NCI-H774 (cell line): ENCODE measurements at regions not wholly inside any gene's neighbourhood (a gene's known extent, or its start where the extent isn't known, plus 50 kb on each side); places are given as distances from the start of the nearest gene placed in this dataset.
A peak's percentile ranks its signal among the peaks of the same experiment; 100 is the strongest.
"Not testable (repeated sequence)": the region's sequence is repeated elsewhere in the genome, so short reads cannot be mapped to it uniquely, and the experiment has no call there.

Experiments
- DNase-seq: peaks from one replicate; lab custom pipeline; 2025; lab: John Stamatoyannopoulos, UW

- DNase-seq, result no peak
Measured at GRCh38 chr2:44051593-44052347, 56.0 kb upstream of the LRPPRC start.

DNA sequence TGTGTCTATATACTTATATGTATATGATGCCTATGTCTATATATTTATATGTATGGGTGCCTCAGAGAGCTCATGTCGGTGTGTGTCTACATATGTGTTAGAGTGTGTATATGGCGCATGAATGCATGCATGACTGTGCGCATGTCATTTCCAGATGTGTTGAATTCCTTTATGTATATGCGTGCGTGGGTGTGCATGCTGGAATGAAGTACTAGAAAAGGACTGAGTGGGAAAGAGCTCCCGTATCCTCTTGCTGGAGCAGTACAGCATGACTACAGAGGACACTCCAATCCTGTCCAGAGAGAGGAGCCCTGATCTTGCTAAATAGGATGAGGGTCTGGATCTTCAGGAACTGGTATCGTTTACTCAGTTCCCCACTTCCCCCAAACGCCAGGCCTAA is 56.8 kb upstream of the LRPPRC start:
- no peak for DNase-seq

DNA sequence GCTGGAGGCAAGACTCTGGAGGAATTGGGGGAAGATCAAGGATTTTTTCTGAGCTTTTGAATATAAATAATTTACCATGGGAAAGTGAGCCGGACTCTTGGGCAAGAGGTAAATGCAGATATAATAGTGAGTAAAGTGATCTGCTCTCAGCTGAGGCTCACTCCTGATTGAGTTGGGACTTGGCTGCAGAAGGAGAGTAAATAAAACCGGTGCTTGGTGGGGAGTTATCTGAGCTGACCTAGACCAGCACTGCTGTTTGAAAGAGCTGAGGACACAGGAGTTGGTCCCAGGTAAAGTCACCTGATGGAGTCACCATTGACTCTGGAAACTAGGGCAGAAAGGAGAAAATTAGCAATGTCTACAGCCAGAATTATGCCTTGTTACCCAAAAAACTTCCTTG is 57.3 kb upstream of the LRPPRC start:
- DNase-seq, result no peak

DNA sequence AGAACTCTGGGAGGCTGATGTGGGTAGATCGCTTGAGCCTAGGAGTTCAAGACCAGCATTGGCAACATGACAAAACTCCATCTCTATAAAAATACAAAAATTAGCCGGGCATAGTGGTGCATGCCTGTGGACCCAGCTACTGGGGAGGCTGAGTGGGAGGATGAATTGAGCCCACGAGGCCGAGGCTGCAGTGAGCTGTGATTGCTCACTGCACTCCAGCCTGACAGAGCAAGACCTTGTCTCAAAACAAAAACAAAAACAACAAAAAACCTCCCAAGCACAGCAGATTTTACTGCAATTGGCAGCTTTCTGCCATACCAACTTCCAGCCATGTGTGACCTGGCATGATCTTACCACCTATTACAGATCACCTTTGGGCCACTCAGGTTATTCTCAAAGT is 57.7 kb upstream of the LRPPRC start:
- DNase-seq, result no peak

GRCh38 chr2:44055229-44055628 is 59.4 kb upstream of the LRPPRC start:
- no peak for DNase-seq

GRCh38 chr2:44055664-44056063 is 59.9 kb upstream of the LRPPRC start:
- DNase-seq, result no peak

DNA sequence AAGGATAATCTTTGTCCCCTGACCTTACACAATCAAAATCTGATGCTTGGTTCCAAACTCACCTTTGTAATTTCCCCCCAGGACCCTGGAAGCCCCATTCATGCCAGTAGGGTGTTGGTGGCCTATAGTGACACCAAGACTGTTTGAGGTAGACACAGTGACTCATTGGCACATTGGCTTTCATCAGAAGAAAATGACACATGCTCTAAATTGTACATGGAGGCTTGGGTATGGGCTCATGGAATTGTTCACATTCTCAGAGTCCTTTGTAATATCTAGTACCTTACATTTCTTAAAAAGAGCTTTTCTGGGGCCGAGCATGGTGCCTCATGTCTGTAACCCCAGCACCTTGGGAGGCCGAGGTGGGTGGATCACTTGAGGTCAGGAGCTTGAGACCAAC is 61.2 kb upstream of the LRPPRC start:
- DNase-seq, result no peak

GRCh38 chr2:44060286-44060685 is 64.5 kb upstream of the LRPPRC start:
- not testable (repeated sequence) for DNase-seq

- DNase-seq, result no peak
Measured at GRCh38 chr2:44060990-44061389, 65.2 kb upstream of the LRPPRC start.

DNA sequence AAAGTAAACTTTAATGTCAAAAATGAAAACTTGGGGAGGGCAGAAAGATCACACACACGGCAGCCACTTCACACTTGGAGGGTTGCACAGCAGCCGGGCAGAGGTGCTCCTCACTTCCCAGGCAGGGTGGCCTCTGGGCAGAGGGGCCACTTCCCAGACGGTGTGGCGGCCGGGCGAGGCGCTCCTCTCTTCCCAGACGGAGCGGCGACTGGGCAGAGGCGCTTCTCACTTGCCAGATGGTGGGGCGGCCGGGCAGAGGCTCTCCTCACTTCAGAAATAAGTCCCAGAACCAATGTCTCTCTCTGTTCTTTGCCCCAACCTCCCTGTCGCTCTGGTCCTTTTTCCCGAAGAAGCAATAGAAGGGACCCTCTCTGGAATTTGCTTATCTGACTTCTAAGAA is 65.7 kb upstream of the LRPPRC start:
- no peak for DNase-seq

DNA sequence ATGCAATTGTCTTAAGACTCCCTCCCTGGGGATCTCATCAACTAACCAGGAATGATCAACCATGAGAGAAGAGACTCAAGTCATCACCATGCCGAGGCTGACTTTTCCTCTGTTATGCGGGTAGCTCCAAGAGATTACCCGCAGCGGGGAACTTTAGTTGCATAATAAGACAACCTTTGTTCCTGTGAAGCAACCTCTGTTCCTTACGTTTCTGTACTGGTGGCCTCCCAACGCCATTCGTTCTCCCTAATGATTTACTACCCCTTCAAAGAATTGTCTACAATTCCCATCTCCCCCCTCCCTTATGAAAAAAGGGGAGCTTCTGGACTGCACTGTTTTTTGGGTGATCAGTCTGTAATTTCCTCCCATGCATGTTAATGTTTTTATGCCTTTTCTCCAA is 66.1 kb upstream of the LRPPRC start:
- no peak for DNase-seq

DNA sequence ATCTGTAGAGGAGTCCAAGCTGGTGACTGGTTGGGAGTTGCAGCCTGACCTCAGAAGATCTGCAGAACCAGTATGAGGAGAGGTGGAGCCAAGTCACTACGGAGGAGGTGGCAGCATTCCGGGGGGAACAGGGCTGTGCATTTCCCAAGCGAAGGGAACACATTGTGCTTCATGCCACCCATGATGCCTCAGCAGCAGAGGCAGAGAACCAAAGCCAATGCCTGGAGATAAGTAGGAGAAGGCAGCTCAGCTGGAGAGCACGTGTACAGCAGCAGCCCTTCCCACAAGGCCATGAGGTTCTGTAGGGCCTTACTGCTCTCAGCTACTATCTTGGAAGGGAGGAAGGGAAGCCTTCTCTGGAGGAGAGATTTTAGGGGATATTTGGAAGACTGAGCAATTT is 67.2 kb upstream of the LRPPRC start:
- no peak for DNase-seq

DNA sequence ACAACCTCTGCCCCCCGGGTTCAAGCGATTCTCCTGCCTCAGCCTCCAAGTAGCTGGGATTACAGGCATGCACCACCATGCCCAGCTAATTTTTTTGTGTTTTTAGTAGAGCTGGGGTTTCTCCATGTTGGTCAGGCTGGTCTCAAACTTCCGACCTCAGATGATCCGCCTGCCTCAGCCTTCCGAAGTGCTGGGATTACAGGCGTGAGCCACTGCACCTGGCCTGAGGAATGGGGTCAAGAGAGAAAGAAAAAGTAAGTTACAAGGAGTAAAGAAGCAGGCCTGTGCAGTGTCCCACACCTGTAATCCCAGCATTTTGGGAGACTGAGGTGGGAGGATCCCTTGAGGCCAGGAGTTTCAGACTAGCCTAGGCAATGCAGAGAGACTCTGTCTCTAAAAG is 68.5 kb upstream of the LRPPRC start:
- DNase-seq, result not testable (repeated sequence)

GRCh38 chr2:44067012-44067790 is 71.4 kb upstream of the LRPPRC start:
- DNase-seq, result not testable (repeated sequence)

- not testable (repeated sequence) for DNase-seq
Measured at GRCh38 chr2:44067791-44068181, 72.0 kb upstream of the LRPPRC start.

GRCh38 chr2:44071454-44072046 is 75.8 kb upstream of the LRPPRC start:
- DNase-seq, result no peak

DNA sequence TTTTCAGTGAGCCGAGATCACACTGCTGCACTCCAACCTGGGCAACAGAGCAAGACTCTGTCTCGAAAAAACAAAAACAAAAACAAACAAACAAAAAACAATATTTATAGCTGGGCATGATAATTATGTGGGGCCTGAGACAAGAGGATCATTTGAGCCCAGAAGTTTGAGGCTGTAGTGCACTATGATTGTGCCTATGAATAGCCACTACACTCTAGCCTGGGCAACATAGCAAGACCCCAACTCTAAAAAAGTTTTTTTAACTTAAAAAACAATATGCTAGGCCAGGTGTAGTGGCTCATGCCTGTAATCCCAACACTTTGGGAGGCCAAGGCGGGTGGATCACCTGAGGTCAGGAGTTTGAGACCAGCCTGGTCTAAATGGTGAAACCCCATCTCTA is 77.9 kb upstream of the LRPPRC start:
- DNase-seq, result not testable (repeated sequence)

DNA sequence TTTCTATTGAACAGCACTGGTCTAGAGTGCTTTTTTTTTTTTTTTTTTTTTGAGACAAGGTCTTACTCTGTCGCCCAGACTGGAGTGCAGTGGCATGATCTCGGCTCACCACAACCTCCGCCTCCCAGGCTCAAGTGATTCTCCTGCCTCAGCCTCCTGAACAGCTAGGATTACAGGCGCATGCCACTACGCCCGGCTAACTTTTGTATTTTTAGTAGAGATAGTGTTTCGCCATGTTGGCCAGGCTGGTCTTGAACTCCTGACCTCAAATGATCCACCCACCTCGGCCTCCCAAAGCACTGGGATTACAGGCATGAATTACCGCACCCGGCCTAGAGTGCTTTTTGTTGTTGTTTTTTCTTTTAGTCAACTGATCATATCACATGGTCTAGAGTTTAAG is 79.0 kb upstream of the LRPPRC start:
- not testable (repeated sequence) for DNase-seq

GRCh38 chr2:44075541-44075940 is 79.8 kb upstream of the LRPPRC start:
- peak; percentile 12 for DNase-seq

GRCh38 chr2:44077942-44078511 is 82.2 kb upstream of the LRPPRC start:
- no peak for DNase-seq

GRCh38 chr2:44079686-44080085 is 83.9 kb upstream of the LRPPRC start:
- no peak for DNase-seq

DNA sequence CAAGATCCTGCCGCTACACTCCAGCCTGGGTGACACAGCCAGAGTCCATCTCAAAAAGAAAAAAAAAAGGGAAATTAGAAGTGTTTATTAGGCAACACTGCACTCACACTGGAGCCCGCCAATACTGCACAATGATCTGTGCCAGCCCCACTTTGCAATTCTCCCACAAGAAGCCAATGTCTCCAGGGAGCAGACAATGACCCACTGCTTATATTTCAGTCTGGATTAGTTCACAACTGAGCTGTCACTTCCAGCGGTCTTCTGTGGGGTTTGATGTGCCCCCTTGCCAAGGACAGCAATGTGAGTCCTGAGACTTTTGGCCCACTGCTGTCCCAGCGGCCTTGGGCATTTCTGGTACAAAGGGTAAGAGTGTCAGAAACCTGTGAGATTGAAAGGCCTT is 85.6 kb upstream of the PPM1B start:
- no peak for DNase-seq

- DNase-seq, result no peak
Measured at GRCh38 chr2:44084850-44085249, 83.8 kb upstream of the PPM1B start.
